KBM-7 (cell line): ENCODE measurements at regions not wholly inside any gene's neighbourhood (a gene's known extent, or its start where the extent isn't known, plus 50 kb on each side); places are given as distances from the start of the nearest gene placed in this dataset.
"Not testable (repeated sequence)": the region's sequence is repeated elsewhere in the genome, so short reads cannot be mapped to it uniquely, and the experiment has no call there.

ENCODE experiments used
- DNase-seq: peaks from one replicate; pipeline ENCODE4 v3.0.0-alpha.2; 2015
- in situ Hi-C: fragments of 300-500 bp; cut with MboI; formaldehyde crosslinking; loops from 2 replicates; pipeline ENCODE4 v1.14.3; 2020; ENCODE audit warnings: low sequenced_read_pairs, low pct_unique_long_range_greater_than_20kb, mixed read lengths

DNA sequence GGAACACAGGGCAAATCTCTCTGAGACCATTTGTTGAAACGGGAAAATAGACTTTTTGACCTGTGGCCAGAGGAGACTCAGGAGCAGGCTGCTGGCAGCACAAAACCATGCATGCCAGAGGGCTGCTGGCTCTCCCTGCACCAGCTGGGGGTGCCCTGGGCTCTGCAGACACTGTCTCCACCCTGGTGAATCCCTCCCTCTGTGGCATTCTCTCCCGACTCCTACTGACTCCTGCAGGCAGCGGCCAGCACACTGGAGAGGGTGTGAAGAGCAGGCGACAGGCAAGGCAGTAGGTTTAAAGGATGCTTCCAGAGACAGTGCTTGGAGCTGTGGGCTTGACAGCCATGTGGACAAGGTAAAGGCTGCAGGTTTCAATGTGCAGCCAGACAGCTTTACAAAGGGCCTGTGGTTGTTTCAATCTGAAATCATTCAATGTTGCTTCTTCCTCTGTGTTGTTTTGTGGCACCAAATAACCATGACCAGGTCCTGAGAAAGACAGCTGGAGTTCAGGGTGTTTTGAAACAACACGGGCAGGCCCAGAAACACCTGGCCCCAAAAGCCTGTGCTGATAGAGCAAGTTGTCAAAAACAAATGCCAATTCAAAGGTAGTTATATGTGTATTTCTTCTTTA, 431.0 kb upstream of the ATP10A start:
- in situ Hi-C loops = no loop called here
- no peak for DNase-seq

DNA sequence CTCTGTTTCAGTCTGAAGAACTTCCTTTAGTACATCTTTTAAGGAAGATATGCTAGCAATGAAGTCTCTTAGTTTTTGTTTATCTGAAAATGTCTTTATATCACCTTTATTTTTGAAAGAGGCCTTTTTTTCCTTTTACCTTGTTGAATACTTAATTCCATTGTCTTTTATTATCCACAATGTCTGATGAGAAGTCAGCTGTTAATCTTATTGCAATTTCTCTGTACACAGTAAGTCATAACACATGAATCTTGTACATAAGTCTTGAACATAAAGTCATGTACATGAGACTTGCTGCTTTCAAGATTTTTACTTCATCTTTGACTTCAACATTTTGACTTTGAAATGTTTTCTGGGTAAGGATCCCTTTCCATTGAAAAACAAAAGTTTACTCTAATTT, 424.3 kb upstream of the ATP10A start:
- DNase-seq = no peak
- in situ Hi-C loops = no loop called here

DNA sequence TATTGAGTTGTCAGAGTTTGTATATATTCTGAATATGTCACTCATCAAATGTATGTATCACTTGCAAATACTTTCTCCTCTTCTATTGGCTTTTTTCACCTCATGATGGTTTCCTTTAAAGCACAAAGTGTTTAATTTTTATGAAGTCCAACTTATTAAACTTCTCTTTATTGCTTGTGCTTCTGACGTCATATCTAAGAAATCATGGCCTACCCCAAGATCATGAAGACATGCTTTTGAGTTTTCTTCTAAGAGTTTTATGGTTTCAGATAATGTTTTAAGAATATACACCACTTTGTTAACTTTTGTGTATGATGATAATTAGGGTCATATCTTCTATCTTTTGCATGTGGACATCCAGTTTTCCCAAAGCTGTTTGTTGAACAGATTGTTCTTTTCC, 417.2 kb upstream of the ATP10A start:
- no peak for DNase-seq
- in situ Hi-C loops = no loop called here

DNA sequence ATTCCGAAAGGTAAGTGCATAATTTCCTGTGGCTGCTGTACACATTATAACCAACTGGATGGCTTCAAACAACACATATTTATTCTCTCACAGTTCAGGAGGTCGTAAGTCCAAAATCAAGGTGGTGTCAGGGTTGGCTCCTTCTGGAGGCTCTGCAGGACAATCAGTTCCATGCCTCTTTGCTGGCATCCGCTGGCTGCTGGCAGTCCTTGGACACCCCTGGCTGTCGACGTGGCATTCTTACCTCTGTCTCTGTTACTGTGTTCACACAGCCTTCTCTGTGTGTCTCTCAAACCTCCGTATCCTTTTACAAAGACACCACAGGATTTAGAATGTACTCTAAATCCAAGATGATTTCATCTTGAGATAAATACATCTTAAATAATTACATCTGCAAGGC, 398.8 kb upstream of the ATP10A start:
- no peak for DNase-seq
- in situ Hi-C loops = no loop called here

DNA sequence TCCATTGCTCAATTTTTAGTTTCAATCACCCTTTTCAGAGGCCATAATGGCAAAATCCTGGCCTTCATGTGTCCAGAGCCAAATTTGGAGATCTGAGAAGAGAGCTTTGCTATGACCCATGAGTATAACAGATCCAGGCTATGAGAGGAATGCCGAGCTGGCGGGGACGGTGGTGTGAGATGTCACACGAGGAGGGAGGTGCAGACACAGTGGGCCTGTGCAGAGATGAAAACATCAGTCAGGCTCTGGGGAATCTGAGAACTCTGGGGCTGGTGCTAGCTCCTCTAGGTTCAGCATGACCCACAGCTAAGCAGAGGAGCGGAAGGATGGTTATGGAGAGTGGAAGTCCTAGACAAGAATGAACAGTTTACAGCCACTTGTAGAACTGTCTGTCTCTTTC, 398.3 kb upstream of the ATP10A start:
- no peak for DNase-seq
- in situ Hi-C loops = no loop called here

DNA sequence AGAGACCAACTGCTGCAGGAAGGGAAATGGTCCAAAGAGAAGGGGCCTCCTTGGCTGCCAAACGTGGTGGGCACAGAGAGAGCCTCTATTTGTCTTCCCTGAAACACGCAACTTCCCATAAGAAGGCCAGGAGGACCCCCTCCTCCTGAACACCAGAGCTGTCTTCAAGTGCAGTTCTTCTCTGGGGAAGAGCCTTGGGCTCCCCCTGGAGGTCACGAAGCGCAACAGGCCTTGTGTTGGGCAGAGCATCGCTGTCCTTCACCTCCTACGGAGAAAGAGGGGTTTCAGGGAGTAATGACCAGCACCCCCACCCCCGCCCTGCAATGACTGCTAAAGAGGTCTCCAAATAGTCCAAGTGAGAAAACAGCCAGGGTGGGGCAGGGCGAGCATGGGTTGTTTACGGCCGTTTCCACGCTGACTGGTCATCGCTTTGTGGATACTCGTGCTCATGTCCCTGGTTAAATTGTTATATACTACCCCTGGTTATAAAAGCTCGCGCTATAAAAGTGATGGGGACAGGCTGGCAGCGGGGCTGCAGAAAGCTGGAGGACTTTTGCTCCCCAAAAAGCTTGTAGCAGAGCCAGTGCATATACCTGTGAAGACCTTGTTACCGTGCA, 397.5 kb upstream of the ATP10A start:
- in situ Hi-C loops = no loop called here
- DNase-seq = peak; percentile 51

DNA sequence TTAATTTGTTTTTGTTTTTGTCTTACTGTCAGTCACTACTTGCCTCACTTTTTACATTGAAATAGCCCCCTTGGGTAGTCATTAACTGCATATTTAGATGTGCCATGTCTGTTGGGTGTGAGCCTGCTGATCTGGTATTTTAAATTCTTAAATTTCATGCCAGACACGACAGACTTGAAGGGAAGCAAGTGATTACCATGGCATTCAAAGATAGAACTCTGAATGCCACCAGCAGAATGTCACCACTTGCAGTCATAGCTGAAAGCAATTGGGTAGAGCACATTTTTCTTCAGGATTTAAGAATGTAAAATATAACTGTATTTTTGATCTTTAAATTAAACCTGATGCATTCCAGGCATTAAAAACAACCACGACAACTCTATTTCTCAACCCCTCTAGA, 396.5 kb upstream of the ATP10A start:
- DNase-seq = no peak
- in situ Hi-C loops = no loop called here

DNA sequence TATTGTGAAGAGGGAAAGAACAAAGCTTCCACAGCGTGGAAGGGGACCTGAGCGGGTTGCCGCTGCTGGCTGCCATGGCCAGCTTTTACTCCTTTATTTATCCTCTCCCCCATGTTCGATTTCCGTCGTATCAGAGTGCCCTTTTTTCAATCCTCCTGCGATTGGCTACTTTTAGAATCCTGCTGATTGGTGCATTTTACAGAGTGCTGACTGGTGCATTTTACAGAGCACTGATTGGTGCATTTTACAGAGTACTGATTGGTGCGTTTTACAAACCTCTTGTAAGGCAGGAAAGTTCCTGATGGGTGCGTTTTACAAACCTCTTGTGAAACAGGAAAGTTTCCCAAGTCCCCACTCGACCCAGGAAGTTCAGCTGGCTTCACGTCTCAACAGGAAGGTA, 381.7 kb upstream of the ATP10A start:
- in situ Hi-C loops, DNase-seq: not testable (repeated sequence)

DNA sequence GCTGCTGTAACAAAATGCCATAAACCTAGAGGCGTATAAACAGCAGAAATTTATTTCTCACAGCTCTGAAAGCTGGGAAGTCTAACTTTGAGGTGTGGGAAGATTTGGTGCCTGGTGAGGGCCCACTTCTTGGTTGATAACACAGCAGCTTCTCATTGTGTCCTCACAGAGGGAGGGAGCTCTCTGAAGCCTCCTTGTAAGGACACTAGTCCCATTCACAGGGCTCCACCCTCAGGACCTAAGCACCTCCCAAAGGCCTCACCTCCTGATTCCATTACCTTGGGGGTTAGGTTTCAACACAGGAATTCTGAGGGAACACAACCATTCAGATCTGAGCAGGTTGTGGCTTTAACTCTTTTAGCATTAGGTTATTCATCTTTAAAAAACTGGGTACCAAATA, 380.3 kb upstream of the ATP10A start:
- in situ Hi-C loops = no loop called here
- no peak for DNase-seq

DNA sequence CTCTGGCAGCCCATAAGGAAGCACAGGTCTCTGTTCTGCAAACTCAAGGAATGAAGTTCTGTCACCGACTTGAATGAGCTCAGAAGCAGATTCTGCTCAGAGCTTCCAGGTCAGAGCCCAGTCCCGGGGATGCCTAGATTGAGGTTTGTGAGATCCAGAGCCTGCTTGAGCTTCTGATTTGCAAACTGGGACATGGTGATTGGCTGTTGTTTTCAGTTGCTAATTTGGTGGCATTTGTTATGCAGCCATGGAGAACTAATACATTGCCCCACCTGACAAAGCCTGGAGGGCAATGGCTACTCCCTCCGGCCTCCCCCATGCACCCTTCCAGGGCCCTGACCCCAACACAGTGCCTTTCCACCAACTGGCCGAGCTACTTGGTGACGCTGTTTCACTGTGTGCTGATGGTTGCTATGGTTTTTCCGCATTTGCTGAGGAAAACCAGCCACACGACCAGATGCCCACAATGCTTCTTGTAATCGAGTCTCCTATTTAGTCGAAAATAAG, 379.5 kb upstream of the ATP10A start:
- no peak for DNase-seq

DNA sequence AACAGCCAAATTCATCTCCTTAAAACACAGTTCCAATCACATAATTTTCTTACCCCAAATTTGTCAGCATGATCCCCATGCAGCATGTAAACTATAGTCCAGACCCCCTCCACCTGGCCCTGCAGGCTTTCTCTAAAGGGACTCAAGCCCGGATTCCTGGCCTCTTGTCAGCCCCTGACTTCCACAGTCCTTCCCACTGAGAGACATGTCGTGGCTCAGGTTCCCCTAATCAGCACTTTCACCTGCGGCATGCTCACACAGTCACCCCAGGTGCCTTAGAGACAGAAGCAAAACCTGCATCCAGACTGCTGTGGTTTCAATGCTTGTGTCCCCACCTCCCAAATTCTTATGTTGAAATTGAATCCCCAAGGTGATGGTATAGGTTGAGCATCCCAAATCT, 372.7 kb upstream of the ATP10A start:
- in situ Hi-C loops = no loop called here
- DNase-seq = no peak

More for the DNA sequence above, 379.5 kb upstream of the ATP10A start:
- in situ Hi-C loops = no loop called here

DNA sequence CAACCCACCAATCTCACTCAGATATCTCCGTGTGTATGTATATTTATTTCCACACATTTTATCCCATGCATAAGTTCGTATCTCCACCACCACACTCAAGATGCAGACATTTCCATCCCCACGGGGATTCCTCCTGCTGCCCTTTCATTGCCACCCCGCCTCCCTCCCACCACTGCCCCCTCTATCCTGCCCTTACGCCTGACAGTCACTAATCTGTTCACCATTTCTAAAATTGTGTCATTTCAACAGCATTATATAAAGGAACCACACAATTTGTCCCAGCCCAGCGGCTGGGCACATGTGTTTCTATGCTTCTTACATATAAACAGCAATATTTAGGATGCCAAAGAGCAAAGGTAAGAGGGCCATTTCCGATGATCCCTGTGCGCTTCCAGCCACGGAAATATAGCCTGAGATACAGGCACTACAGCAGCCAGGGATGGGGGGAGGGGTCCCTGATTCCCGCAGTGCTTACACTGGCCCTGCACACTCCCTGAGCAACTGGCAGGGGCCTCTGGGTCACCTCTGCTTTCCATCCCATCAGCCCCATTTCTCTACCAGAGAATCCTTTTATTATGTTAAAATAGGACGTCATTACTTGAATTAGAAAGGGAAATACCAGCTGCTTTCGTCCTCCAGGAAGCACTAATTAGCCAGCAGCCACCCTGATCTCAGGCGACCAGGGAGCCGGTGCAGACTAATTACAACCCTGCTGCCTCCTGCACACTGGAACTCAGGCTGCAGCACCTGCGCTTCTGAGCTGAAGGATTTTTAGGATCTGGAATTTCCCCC, 372.0 kb upstream of the ATP10A start:
- in situ Hi-C loops = no loop called here
- no peak for DNase-seq

DNA sequence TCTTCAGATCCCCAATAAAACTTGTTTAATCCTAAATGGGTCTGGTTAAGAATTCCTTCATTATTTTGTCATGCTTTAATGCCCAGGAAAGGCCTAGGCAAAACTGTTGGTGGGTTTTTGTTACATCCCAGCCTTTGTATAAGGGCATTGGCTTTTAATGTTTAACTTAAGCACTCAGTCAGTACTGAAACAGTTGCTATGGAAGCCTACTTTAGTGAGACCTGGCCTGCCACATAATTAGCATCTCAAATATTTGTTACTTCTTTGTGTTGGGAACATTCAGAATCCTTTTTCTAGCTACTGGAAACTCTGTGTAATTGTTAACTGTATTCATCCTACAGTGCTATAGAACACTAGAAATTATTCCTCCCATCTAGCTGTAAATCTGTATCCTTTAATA, 369.6 kb upstream of the ATP10A start:
- in situ Hi-C loops = no loop called here
- DNase-seq = no peak

DNA sequence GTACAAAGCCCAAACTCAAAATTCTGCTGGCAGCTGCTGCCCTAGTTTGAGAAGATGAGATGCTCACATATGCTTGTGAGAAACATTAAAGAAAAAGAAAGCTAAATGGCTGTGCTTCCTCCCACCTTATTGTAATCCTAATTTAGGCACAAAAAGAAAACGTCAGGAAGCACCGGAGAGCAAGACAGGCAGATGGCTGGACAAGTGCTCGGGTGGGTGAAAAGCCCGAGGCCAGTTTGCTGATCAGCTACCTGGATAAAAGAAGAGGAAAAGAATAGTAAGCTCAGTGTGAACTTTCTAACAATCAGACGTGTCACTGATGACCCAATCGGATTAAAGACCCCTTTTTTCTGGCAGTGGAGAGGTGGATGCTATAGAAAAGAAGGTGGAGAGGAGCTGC, 368.0 kb upstream of the ATP10A start:
- no peak for DNase-seq
- in situ Hi-C loops = no loop called here

DNA sequence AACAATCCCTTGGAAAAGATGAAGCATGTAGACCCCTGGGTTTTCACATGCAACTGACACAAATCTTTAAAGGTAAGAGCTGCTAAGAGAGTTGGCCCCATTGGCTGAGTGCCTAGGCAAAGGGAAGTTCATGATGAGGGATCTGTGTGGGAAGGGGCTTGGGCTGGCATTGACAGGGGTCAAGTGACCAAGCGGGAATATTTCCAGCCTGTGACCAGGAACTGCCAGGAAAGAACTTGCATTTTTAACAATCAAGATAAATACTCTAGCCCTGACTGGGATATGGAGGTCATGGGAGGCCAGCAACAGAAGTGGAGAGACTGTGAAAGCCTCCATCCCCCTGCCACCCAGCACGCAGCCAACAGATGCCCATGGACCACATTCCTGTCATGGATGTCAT, 361.1 kb upstream of the ATP10A start:
- in situ Hi-C loops = no loop called here
- DNase-seq = no peak

DNA sequence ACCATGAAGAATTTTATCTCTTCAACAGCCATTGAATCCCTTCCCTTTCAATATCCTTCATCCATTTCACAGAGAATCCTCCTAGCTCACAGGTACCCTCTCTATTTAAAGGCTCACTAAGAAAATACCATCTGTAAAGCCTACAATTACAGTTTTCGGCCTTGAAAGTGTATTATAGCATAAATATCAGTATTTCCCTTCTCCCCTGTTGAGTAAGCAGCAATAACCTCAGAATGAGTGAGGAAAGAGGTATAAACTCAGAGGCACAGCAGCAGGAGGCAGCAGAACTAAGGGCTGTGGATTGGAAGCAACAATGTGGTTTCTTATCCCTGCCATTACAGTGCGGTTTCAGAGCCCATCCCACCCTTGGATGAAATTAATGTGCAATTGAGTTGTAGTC, 360.6 kb upstream of the ATP10A start:
- no peak for DNase-seq
- in situ Hi-C loops = no loop called here

DNA sequence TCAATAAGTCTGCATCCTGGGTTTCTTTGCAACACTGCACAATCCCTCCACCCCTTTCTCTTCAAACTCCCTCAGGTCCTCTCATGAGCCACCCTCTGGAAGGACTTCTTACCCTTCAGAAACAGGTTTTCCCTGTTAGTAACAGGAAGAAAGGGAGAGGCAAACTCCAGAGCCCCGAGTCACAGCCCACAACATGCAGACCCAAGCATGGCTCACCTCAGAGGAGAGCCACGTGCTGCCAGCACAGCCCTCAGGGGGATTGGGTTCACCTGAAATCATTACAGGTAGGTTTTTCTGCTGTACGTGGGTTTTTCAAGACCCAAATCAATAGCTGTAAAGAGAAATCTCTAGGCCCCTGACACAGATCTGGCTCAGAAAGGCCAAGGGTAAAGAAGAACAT, 359.7 kb upstream of the ATP10A start:
- DNase-seq = no peak
- in situ Hi-C loops = no loop called here

DNA sequence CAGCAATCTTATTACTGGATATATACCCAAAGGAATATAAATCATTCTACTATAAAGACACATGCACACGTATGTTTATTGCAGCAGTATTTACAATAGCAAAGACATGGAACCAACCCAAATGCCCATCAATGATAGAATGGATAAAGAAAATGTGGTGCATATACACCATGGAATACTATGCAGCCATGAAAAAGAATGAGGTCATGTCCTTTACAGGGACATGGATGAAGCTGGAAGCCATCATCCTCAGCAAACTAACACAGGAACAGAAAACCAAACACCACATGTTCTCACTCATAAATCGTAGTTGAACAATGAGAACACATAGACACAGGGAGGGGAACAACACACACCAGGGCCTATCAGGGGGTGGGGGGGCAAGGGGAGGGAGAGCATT, 353.9 kb upstream of the ATP10A start:
- in situ Hi-C loops, DNase-seq: not testable (repeated sequence)

DNA sequence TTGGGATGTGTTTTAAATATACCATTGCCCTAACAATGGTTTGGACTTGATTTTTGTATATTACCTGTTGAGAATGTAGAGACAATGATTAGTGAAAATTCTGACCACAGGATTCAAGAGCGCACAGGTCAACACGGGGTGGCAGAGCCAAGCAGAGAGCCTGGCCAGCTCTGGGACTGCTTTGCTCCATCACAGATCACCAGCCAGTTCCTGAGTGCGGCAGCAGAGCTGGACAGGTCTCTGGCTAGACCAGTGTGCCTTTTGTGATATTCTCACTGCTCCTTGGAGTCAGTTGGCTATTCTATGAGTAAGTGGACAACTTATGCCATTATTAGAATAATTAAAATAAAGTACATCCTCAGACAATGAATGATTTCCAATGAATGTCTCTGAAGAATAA, 351.2 kb upstream of the ATP10A start:
- DNase-seq = no peak
- in situ Hi-C loops = no loop called here

DNA sequence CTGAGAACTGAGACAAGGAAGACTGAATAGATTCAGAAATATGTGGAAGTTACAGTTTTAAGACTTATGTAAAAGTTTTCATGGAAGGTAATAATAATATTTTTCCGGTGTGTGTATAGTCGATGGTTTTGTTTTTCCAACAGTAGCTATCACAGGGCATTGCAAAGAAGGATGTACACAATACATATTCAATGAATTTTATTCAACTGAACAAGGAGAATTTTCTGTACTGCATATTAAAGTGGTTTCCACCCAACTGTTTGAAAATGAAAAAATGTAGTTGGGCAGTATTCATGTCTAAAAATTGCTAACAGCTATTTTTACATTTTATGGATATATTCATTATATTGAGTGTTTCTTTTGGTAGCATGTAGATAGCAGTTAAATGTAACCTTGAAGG, 350.3 kb upstream of the ATP10A start:
- in situ Hi-C loops = no loop called here
- DNase-seq = no peak
